ENCODE measurements at regions not wholly inside any gene's neighbourhood (a gene's known extent, or its start where the extent isn't known, plus 50 kb on each side); places are given as distances from the start of the nearest gene placed in this dataset.

- TF ChIP-seq, protein P1, sequence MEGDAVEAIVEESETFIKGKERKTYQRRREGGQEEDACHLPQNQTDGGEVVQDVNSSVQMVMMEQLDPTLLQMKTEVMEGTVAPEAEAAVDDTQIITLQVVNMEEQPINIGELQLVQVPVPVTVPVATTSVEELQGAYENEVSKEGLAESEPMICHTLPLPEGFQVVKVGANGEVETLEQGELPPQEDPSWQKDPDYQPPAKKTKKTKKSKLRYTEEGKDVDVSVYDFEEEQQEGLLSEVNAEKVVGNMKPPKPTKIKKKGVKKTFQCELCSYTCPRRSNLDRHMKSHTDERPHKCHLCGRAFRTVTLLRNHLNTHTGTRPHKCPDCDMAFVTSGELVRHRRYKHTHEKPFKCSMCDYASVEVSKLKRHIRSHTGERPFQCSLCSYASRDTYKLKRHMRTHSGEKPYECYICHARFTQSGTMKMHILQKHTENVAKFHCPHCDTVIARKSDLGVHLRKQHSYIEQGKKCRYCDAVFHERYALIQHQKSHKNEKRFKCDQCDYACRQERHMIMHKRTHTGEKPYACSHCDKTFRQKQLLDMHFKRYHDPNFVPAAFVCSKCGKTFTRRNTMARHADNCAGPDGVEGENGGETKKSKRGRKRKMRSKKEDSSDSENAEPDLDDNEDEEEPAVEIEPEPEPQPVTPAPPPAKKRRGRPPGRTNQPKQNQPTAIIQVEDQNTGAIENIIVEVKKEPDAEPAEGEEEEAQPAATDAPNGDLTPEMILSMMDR (IDR thresholded peaks at IDR 0.05): no peak
- TF ChIP-seq POLR2A (IDR thresholded peaks at IDR 0.05): no peak
These were observed 589.0 kb upstream of the ACVR2A start for GRCh38 chr2:147255812-147256211.
